ENCODE measurements at regions not wholly inside any gene's neighbourhood (a gene's known extent, or its start where the extent isn't known, plus 50 kb on each side); places are given as distances from the start of the nearest gene placed in this dataset.

GRCh38 chr18:52090005-52090404, 250.0 kb upstream of the DCC start:
- TF ChIP-seq POLR2A (IDR thresholded peaks at IDR 0.05) (no peak), CTCF (IDR thresholded peaks at IDR 0.05) (no peak)
